ENCODE measurements at regions not wholly inside any gene's neighbourhood (a gene's known extent, or its start where the extent isn't known, plus 50 kb on each side); places are given as distances from the start of the nearest gene placed in this dataset.
"Not testable (repeated sequence)": the region's sequence is repeated elsewhere in the genome, so short reads cannot be mapped to it uniquely, and the experiment has no call there.

DNA sequence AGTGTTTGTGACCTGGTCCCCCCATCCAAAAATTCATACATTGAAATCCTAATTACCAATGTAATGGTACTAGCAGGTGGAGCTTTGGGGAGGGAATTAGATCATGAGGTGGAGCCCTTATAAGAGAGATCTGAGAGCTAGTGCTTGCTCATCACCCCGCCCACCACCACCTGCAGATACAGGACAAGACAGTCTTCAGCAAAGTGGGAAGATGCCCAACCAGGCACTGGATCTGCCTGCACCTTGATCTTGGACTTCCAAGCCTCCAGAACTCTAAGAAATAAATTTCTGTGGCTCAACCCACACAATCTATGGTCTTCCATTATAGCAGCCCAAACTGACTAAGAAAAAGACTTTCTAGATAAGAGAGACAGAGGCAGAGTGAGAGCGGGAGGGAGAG is 343.4 kb downstream of the LRRIQ3 start:
- DNase-seq (ENCODE audit: low spot score): no peak

DNA sequence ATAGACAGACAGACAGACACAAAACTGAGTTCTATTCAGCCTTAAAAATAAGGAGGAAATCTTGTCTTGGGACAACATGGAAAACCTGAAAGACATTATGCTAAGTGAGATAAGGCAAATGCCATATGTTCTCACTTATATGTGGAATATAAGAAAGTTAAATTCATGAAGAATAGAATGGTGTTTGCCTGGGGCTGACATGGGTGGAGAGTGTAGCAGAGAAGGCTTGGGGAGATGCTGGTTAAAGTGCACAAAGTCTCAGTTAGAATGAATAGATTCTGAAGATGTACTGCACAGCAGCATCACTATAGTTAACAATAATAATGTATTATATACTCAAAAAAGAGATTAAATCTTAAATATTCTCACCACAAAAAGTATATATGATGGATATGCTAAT is 355.5 kb downstream of the LRRIQ3 start:
- DNase-seq (ENCODE audit: low spot score): no peak

DNA sequence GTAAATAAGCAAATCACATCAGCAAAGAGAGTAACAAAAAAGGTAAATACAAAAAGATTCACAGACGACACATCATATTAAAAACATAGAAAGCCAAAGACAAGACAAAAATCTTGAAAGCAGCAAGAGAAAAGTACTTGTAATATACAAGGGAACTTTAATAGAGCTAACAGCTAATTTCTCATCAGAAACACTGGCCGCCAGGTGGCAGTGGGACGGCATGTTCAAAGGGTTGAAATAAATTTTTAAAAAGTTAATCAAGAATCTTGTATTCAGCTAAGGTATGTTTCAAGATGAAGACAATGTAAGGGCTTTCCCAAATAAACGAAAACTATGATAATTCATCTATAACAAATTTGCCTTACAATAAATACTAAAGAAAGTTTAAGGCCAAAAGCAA is 358.1 kb downstream of the LRRIQ3 start:
- DNase-seq (ENCODE audit: low spot score): no peak

DNA sequence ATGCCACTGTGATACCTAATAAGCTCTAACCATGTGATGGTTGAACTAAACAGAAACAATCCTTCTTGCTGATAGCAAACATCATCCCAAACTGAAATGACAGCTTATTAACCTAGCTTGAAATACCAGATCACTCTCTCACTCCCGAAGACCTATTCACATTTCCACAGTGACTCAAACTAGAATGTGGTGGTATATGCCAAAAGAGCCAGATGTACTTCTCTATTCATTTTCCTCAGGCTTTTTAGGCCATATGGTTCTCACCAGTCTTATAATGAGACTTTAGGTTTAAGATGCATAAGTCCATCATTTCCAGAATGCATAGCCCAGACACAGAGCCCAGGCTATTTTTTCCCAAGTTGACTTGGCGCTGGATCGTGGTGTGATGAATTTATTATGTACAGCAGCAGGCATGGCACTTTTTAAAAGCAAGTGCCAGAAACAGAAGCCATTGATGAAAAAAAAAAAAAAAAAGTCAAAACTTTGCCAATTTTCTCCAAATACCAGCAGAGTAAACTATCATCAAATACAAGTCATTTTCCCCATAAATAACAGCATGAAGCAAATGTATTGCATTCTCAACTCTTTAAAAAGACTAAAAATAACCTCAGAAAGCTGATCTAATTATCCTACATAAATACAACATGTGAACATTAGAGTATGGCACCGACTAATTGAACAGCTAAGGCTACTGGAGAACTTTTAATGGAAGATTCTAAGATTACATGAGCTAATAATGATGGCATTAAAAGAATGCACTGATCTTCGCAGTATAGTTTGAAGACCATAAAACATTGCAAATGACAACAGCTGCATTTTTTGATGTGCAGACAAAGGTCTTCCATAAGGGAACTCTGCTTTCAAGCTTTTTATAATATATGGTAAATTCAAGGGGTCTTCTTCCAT is 365.4 kb downstream of the LRRIQ3 start:
- DNase-seq (ENCODE audit: low spot score): no peak

DNA sequence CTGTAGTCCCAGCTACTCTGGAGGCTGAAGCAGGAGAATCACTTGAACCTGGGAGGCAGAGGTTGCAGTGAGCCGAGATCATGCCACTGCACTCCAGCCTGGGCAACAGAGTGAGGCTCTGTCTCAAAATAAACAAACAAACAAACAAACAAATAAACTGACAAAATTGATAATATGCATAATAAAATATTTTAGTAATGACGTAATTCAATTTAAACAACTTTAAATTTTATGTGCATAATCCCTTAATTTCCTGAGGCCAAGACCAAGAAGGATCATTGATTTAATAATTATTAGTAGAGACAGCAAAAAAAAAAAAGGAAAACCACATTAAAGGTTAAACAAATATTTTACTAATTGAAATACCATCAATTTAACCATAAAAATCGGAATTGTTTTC is 370.7 kb downstream of the LRRIQ3 start:
- DNase-seq (ENCODE audit: low spot score): not testable (repeated sequence)

DNA sequence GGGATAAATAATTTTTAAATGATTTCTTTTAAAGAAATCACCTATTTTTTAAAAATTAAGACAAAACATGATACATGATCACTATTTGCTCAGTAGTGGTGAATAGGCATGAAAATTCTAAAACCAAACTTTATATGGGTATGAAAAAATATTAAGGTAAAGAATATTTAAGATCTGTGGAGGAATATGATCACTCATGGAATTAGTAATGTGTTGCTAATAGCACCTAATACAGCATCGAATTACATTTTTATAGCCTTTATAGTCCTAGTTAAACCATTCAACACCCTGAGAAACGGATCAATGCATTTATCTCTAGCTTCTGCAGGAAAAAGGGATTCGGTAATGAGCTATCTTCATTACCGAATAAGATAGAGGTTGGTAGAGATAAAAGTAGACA is 373.9 kb downstream of the LRRIQ3 start:
- no peak for DNase-seq (ENCODE audit: low spot score)

DNA sequence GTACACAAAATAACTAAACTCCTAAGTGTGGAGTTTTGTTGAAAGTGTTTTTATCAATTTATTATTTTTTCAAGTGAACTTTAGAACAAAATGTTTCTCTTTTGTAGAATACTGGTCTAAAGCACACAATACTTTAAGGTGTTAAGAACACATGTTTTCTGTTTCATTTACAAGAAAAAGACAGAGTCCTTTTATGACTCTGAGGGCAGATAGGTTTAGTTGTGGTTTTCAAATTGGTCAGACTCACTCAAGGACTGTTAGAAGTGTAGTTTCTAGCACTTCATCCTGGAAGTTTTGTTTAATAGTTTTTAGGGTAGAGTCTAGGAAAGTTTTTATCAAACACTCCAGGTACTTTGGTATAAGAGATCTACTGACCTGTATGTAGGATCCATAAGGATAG is 376.5 kb downstream of the LRRIQ3 start:
- DNase-seq (ENCODE audit: low spot score): no peak

DNA sequence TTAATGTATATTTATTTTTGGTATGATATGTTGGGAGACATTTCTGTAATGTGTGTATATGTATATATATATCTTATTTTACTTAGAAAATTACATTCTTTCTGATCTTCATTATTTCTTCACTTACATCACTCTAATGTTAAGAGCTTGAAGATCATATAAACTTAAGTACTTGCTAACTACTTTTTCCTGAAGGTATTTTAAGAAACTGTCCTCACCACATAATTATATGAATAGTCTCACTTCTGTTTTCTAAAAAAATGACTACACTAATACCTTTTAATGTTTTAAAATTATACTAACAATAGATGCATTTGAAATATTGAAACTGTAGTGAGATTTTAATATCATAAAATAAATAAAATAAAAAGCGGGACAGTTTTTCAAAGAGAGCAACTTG is 377.1 kb downstream of the LRRIQ3 start:
- DNase-seq (ENCODE audit: low spot score): no peak

DNA sequence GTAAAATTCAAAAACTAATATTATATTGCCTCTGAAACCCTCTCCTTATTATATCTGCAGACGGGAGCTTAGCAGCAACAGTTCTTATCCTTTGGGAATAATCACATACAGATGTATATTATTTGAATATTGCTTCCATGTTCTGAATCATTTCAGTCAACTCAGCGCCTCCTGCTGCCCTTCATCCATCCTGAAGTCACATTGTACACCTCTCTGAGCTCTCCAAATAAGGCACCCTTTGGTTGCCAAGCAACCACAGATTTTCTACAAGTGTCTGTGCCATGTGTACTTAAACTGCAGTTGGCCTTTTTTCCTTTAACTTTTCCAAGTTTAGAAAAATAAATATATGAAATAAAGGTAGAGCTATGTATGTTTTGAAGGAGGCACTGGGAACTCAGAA is 384.3 kb downstream of the LRRIQ3 start:
- DNase-seq (ENCODE audit: low spot score): no peak

DNA sequence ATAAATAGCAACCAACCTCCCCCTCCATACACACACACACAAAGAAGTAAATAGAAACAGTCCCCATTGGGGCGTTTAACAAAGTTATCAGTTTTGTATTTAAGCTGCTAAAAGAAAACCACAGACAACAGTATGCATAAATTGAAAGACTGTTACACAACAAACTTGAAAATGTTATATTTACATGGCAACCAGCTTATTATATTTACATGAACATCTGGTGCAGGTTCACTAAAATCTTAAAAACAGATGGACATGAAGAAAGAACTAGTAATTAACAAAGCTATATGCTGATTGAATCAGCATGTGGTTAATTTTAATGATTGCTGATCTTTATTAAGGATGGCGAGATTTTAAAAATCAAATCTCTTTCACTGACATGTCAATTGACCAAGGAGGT is 384.7 kb downstream of the LRRIQ3 start:
- DNase-seq (ENCODE audit: low spot score): no peak

DNA sequence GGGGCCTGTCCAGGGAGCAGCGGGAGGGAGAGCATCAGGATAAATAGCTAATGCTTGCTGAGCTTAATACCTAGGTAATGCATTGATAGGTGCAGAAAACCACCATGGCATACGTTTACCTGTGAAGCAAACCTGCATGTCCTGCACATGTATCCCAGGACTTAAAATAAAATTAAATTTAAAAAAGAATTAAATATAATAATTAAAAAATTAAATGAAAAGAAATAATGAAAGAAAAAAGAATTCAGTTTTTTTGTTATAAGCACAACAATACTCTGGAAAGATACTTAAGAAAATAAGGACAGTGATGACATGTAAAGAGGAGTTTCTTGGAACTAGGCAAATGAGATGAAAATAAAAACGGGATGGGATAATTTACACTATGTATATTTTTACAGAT is 386.2 kb downstream of the LRRIQ3 start:
- no peak for DNase-seq (ENCODE audit: low spot score)

DNA sequence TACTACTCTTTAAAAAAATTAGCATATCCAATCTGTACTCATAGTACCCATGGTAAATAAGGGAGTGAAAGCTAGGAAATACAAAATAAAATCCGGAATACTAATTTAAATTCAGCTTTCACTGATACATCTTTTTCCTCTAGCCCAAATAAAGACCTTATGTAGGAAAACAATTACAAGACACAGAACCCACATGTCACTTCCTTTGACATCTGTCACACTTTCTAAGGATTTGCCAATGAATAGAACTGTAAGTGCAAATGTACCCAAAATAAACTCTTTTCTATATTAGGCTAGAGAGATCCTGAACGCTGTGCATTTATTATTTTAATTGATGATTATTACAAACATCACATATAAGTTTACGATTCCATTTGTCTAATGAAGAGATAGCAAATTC is 393.0 kb downstream of the LRRIQ3 start:
- DNase-seq (ENCODE audit: low spot score): no peak

DNA sequence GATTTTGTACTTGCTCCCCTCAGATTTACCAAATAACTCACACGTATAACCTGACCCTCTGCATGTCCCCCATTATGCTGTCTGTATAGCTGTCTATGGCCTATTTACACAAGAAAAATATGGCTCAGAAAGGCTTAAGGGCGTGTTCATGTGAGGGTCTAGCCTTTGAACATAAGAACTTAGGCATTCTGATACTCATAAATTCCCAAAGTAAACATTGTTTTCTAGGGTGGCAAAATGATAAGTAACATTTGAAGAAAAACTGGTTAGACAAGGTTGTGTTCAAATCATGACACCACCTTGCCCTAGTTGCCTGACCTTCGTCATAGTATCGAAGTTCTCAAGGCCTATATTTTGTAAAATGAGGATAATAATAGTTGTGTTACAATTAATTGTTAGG is 394.6 kb downstream of the LRRIQ3 start:
- DNase-seq (ENCODE audit: low spot score): no peak

DNA sequence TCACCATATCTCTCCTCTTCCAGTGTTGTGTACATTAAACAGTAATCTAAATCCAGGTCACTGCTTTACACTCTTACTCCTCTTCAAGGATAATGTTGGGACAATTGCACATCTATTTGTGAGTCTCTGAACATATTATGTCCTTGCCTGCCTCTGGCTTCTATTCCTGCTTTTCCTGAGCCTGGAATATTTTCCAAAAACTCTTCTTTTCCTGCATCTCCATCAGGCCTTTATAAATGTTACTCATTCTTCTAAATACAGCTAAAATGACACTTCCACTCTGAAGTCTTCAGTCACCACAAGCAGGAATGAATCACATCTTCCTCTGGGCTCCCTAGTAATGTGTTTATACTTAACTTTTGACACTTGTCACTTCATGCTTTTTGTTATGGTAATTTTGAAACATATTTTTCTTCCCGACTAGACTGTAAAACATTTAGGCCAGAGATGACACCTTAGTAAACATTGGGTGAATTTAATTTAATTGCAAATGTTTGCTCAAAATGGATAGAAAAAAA is 396.0 kb downstream of the LRRIQ3 start:
- DNase-seq (ENCODE audit: low spot score): no peak

DNA sequence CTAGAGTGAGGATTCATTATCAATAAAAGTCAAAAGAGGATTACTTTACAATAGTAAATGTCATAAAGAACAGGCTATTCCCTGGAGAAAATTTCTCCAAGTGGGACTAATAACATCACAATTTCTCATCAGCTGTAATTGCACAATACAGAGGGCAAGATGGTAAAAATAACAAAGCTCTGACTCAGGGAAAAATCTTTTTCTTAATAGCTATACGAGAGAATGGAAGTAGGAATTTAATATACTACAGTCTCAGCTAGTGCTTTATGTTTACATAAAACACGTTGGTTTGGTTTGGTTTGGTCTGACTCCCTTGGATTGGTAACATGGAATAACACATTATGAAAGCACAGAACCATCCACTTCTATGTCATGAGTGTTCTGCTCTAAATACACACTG is 397.6 kb downstream of the LRRIQ3 start:
- DNase-seq (ENCODE audit: low spot score): no peak

DNA sequence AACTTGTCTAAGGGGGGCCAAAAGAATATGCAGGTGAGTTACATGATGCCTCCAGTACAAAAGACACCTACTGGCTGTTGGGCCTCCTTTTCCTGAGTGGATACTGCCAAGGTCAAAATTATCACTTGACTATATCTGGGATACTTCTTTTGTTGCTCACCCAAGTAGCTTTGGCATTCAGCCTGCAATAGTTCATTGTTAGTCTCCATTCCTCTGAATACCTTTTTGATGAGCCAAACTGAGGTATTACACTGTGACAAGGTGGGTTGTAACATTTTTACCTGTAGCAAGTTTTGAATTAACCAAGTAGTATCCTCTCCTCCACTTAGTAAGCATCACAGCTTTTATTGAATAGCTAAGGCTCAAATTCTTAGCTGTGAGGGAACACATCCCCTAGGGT is 408.0 kb downstream of the LRRIQ3 start:
- DNase-seq (ENCODE audit: low spot score): no peak

DNA sequence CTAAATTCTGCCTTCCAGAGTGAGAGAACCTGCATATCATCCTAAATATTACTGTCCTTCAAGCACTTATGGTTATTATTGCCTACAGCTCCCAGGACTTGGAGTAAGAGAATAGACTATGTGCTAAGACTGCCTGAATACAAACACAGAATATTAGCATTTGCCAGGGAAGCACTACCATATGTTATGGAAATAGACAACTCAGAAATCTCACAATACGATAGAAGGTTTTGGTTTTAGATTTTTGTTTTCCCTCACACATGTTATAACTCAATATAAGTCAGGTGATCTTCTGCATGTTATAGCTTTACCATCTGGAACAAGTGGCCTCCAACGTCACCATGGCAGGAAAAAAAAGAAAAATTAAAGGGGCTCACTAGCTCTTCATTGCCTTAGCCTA is 413.9 kb downstream of the LRRIQ3 start:
- DNase-seq (ENCODE audit: low spot score): no peak

DNA sequence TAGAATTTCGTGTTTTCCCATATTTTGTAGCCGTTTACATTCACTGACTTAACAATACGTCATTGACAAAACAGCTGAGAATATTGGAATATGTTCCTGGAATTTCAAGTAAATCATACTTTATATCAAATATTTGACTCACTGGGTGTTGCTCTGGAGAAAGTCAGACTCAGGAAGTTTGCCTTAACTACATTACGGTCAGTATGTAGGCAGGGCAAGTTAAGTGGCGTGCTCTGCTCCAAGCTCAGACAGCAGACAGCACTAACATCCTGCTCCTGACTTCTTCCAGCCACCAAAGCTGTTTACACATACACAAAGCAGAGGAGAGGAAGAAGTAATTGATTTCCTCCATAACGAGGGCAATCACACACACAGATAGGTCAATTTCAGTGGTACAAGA is 414.6 kb downstream of the LRRIQ3 start:
- no peak for DNase-seq (ENCODE audit: low spot score)

DNA sequence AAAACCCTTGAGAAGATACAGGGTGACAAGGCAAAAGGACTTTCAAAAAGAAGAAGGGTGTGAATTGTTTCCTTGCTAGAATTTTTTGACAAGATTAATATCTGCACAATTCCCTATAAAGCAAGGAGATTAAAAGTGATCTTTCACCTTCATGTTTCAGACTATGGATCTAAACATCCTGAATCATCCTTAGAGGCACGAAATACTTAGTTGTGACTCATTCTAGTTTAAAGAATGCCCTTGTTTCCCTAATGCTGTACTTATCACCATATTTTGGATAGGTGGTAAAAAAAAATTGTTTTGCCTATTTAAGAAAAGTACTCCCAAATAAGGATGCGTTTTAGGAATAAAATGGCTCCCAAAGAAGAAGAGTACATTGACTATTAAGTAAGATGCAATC is 415.1 kb downstream of the LRRIQ3 start:
- no peak for DNase-seq (ENCODE audit: low spot score)

DNA sequence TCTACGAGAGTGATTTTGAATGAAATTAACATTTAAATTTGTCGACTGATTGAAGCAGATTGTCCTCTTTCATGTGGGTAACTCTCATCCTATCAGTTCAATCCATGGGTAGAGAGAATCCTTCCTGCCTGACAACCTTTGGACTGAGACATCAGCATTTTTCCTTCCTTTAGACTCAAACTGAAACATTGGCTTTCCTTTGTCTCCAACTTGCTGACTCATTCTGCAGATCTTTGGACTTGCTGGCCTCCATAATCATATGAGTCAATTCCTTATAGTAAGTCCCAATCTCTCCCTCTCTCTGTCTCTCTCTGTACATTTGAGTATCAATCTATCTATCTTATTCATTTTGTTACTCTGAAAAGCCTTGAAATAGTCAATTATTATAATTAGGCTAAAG is 416.7 kb downstream of the LRRIQ3 start:
- no peak for DNase-seq (ENCODE audit: low spot score)

DNA sequence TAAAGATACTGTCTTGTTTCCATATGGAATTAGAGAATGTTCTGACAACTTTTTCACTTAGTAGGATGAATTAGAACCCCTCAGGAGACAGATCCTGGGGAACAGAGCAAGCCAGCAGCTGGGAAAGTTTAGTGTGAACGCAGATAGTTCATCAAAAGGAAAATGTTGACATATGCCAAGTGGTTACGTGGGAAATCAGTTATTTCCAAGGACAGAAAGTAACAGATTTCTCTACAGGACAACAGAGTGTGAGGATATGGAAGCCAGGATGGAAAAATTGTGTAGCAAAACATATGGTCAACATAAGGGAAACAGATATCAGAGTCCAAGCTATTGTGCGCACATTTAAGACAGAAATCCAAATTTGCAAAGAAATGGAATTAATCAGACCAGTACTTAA is 419.5 kb downstream of the LRRIQ3 start:
- DNase-seq (ENCODE audit: low spot score): no peak

DNA sequence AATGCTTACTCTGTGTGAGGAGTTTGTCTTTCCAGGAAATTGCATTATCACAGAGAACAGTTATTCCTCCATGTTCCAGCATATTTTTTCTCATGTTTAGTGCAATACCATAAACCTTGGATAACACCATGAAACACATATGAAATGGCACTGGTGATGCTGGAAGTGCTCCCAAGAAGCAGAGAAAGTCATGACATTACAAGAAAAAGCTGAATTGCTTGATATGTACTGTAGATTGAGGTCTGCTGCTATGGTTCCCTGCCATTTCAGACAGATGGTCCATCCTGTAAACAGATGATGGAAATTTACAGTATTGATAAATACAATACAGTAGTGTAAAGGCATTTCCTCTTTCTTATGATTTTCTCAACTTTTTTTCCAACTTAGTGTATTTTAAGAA is 422.1 kb downstream of the LRRIQ3 start:
- no peak for DNase-seq (ENCODE audit: low spot score)

DNA sequence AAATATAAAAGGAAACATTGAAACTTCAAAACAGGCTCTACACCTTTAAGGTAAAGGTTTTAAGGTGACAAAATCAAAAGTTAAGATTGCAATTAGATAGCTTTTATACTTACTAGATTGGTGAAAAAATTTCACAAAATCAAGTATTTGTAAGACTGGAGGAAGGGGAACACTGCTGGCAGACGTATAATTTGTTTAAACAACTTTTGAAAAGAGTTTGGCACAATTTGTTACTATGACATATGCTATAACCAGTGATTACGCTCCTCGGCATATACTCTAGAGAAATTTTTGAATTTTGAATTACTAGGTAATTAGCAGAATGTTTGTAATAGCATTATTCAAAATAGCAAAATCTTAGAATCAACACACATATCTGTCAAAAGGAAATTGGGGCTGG is 425.0 kb downstream of the LRRIQ3 start:
- DNase-seq (ENCODE audit: low spot score): no peak

DNA sequence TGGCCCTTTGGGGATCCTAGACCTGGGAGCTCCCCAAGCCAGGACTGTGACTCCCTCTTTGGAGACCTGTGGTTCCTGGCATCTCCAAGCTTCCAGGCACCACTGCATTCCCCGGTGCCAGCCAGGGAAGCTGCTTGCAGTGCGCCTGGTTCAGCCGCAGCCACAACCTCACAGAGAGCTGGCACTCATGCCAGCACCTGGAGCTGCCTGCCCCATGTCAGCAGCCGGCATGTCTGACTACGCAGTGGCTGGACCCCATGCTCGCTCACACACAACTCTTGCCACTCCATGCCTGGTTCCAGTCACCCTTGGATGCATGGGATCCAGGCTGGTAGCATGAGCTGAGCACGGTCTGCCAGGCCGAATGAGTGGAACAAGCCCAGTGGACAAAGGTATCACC is 426.6 kb downstream of the LRRIQ3 start:
- no peak for DNase-seq (ENCODE audit: low spot score)

All from SK-N-DZ (cell line).